ENCODE measurements at regions not wholly inside any gene's neighbourhood (a gene's known extent, or its start where the extent isn't known, plus 50 kb on each side); places are given as distances from the start of the nearest gene placed in this dataset.

DNA sequence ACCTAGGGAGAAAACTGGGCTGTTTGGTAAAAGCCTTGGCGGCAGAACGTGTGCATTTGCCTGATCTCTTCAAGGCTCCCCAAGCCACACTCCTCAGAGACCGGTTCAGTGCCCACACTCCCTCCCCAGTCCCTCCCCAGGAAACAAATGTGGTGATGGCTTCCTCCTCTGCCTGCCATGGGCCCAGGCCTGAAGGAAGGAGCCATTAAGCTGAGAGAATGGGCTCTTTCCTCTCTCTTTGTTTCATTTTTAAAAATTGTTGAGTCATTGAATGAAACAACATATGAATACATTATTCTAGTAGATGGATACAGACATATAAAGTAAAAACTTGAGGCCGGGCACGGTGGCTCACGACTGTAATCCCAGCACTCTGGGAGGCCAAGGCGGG is 50.6 kb upstream of the YWHAQ start:
- no peak for DNase-seq

DNA sequence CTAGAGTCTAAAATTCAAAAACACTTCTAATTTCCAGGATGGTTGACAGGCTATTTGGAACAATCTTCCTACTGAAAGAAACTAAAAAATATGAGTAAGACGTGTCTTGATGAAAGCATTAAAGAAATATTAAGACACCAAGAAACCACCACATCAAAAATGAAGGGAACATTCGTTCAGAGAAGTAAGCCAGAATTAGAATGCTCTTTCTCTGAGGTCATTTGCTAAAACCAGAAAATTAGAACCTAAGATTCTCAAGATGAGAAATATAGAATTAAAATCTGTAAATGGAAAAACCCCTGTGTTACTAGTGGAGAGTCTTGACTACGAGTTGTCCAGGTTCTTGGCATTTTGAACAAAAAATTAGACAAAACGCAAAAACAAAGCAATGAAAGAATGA is 54.8 kb upstream of the YWHAQ start:
- no peak for DNase-seq

DNA sequence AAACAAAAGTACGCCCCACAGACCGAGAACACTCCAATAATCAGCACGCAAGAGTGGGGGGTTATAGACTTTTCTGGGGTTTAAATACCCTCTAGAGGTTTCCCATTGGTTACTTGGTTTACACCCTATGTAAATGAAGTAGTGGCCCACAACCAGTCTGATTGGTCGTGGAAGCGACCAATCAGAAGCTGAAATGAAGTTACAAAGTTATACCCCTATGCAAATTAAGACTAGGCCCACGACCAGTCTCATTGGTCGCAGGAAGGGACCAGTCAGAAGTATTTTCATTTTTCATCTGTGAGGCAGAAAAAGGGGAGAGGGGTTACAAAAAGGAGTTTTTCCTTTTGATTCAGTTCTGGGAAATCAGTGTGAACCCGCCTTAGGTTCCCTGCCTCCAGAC is 55.3 kb upstream of the YWHAQ start:
- DNase-seq = no peak

DNA sequence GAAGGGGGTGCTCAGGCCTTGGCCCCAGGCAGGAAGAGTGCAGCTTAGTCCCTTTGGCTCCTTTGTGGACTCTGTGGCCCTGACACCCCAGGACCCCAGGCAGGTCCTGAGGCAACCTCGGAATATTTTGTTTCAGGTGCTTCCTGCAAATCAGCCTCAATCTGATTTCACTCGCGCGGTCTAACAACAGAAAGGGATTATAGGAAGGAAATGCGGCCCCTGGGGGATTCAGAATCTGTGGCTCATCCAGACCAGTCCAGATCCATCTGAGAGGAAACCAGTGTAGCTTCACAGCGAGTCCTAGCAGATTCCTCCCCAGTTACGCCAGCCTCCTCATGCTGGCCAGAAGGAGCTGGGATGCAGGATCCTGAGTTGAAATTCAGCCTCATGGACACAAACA is 59.5 kb upstream of the YWHAQ start:
- no peak for DNase-seq

DNA sequence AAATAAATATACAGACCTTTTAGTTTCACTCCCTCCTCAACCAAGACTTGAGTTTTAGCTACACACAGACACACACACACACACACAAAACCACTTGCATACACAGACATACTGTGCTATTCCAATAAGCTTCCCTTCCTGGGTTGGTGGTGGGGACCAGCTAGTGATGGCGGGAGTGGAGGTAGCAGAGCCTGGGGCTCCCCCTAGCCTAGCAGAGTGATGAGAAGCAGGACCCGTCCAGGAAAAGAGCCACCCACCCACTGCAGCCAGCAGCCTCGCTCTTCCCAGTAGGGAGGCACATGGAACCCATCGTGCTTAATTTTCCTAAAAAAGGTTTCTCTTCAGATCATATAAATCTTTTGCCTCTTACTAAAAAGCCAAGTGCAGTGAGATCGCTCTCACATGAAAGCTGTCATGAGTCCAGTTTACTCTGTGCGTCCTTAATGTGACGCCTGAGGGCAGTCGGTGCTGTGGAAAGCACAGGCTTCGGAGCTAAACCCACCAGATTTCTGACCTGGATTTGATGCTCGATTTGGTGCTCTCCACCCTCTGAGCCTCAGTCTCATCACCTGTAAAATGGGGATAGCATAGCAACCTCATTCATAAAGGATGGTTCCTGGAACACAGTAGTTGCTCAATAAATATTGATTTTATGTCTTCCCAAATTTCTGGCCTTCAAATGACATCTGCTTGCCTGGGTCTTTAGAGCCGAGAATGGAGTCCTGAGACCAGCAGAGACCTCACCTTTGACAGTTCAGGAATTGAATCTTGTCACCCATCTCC is 60.1 kb upstream of the YWHAQ start:
- DNase-seq = no peak

DNA sequence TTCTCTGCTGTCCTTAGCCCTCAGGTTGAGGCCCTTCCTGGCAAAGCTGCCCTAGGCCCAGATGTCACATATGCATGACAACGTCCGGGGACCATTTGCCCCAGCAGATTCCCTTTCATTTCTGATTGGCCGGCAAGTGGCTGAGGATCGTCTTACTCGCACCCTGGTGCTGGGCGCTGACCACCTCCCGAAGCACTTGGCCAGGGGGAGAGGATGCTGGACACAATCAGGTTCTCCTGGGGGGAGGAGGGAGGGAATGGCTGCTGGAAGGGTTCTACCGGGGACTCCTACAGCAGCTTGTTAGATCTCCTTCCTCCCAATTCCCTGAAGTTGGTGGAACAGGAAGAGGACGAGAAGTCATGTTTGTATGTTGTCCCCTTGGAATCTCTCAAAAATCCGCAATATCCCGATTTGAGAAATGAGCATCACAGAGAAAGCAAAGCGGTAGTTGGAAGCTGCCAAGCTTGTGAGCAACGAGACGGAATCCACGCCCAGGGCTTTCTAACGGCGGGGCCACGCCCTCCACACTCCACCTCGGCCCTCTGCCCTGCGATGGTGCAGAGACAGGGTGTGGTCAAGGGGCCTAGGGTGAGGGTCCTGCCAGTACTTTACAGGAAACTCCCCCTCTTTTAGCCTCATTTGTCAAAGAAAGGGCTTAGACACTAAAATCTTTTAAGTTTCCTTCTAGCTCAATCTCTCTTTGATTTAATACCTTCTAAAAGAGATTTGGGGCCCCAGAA is 61.8 kb upstream of the YWHAQ start:
- DNase-seq = no peak

DNA sequence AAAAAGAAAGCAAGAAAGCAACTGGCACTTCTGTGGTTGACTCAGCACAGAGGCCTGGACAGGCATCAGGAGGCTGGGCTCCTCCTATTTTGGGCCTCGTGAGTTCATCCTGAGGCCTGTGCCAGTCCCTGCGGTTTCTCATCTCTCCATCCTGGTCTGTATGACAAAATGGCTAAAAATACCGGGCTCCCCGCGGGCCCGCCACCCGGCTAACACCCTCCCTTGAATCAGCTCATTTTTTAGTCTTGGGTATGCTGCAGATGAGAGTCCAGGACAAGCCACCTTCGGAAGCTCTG is 62.3 kb upstream of the YWHAQ start:
- no peak for DNase-seq

DNA sequence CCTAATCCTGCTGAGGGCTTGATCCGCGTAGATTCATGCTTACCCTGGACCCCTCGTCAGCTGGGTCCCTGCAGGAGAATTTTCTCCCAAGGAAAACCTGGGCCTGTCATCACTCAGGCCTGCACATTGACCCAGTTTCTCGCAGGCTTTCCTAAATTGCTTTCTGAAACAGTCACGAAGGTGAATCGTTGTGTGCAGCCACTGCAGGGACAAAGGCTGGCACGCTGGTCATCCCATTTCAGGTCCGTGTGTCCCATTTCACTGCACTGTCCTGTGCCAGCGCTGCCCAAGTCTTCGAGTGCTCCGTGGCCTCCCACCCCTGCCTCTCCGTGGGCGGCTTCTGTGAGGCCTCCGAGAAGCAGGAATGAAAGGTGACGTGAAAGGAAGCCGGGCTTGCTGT is 62.8 kb upstream of the YWHAQ start:
- no peak for DNase-seq

DNA sequence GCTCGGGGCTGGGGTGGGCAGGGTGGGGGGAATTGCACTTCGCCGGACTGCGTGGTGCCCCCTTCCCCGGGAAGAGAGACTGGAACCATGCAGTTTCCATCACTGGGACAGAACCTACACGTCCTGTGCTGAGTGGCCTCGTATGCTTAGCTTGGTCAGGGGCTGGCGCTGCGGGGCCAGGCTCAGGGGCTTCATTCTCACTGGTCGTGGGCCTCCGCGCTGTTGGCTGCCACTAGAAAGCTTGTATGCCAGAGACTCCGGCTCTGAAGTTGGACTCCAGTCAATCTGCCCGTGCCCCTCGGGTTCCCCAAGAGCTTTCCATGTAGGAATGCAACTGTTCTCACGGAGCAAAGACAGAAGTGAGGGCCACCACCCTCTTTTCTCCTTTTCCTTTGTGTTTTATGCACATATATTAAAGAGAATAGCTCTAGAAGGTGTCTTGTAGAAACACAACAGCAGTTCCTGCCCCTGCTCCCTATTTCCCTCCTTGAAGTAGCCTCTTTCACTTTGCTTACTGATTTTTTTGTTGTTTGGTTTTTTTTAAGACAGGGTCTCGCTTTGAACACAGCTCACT is 64.0 kb upstream of the YWHAQ start:
- DNase-seq = no peak

DNA sequence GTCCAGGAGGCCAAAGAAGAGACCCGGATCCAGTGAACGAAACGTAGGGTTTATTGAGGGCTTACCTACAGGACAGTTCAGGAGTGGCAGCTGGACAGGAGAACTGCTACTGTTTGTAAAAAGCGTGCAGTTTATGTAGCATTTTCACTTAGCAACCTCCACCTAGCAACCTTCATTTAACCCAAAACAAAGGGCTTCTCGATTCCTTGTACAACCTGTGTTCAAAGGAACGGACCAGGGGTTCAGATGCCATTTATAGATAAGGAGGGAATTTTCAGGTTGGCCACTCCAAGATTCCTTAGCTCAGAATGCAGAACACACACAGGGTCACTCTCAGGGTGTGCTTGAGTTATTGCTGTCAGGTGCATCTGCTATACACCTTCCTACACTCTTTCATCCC is 65.1 kb upstream of the YWHAQ start:
- no peak for DNase-seq

DNA sequence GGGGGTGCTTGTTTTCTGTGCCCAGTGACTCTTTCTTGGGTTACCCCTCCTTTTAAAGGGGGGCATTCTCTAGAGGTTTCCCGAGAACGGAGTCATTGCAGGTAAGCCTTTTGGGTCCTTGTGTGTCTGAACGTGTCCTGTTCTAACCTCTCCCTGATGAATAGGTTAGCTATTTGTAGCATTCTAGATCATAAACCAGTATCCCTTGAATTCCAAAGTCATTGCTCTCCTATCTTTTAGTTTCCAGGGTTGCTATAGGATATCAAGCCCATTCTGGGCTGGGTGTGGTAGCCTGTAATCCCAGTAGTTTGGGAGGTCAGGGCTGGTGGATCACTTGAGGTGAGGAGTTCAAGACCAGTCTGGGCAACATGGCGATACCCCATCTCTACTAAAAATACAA is 65.9 kb upstream of the YWHAQ start:
- DNase-seq = no peak

DNA sequence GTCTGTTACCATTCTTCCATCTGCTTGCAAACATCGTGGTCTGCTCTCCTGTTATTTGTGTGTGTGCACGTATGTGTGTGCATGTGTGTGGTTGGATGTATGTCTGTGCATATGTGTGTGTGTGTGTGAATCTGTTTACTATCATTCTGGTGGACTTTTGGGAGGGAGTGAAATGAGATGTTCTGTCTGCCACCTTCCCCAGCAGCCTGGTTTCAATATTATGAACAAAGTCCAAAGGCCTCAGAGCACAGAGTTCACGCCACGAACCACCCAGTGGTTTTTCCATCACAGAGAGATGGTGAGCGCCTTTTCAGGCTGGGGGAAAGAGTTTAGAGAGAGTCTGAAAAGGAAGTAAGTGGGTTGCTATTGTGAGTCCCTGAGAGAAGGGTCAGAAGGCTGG is 67.1 kb upstream of the YWHAQ start:
- DNase-seq = no peak

DNA sequence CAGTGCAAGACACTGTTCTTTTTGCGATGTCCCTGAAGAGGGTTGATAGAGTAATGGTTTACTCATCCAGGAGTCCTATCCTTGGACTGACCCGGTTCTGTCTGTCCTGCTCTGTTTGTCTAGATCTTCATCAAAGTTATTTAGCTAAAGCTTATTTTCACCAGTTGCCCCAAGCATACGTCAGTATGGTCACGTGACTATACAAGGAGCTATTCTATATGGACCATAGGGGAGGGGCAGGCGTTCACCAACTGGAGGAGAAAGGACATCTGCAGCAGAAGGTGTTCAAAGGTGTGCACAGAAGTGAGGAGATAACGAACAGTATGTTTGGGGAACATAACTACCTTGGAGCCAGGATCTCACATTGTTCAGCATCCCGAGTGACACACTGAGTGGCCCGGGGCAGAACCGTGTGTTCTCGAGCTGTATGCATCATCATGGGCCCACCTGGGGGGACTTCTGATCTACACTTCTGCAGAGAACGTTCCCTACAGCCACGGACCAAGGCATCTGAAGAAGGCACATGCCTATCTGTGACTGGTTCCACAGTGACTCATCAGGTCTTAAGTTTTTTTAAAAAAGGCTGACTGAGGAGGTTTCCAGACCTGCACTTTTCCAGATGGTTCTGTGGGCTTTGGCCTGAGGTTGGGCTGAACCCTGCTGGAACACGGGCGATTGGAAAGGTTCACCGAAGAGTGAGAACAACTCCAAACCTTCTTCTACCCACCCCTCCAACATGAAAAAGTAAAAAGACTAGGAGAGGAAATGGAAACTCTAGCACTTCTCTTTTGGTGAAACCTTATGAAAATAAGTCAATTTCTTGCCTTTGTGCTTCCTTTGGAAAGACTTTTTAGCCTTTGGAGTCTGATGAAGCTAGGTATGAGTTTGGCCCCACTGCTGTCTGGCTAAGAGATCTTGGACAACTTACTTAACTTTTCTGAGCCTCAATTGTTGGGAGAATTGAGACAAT is 68.6 kb upstream of the YWHAQ start:
- no peak for DNase-seq

DNA sequence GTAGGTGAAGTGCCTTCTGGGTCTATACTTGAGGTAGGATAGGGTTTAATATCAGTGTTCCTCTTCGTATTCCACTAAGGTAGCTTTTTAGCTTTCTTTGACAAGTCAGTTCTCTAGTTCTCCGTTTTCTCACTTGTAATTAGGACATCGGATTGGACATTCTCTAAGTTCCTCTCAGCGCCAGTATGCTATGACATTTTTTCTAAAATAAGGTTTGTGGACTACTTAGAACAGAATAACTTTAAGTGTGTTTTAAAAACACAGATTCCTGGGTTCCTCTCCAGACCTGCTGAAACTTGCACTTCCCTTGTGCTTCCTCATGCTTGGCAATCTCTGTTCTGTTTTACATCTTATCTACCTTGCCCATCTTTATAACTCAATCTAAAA is 69.3 kb upstream of the YWHAQ start:
- no peak for DNase-seq

DNA sequence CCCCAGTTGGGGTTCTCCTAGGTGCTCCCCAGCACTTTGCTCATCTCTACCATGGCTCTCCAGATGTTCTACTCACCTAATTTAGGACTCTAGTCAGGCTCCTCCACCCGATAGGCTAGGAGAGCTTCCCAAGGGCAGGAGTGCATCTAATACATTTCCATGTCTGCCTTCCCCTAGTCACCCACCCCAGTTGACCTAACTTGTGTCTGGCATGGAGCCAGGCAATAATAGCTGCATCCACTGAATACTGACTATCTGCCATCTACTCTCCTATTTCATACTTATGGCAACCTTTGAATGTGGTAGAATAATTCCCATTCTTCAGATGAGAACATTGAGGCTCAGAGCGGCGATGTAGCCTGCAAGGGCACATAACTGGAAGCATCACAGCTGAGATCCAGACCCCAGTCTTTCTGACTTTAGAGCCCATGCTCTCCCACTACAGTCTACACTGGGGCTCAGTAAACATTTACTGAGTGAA is 71.8 kb upstream of the YWHAQ start:
- no peak for DNase-seq

DNA sequence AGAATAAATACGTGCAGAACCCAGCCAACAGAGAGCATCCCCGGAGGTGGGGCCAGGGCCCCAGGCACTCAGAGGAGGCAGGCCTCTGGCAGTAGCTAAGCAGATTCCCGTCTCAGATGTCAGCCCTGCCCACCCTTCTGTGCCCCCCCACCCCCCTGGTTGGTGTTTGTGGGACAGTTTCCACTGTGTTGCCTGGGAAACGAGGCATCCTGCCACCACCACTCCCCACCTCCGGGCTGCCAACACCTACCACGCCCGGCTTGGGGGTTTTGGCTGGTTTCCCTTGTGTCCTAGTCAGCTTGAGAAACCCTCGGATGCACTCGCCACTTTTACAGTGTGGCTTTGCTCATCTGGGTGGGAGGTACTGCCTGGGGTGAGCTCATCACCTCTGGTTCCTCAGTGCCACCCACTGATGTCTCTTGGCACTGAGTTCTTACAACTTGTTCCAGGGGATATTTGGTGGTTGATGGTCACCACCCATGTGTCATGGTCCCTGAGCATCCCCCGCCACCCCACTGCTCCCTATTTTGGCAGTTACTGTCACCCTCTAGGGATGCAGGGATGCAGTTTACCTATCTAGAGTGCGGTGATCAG is 72.4 kb upstream of the YWHAQ start:
- DNase-seq = no peak

DNA sequence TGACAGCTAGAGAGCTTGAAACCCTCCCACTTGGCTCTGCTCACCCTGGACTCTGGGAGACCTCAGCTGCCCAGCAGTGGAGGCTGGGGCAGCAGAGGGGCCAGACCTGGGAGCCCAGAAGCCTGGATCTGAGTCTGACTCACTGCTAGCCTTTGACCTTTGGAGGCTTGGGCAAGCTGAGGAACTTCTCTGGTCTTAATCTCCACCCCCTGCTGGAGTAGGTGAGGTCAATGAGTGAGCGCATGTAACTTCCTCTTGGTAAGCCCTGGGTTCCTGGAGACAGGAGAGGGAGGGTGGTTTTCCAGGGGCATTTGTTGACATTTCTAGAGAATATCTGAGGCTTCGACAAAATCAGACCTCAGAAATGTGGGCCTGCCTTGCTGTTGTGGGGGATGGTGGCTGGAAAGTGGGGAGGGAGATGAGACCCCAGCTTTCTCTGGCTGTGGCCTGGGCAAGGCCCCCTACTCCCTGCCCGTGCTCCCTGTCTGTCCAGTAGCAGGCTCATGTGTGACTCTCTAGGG is 73.0 kb upstream of the YWHAQ start:
- no peak for DNase-seq

DNA sequence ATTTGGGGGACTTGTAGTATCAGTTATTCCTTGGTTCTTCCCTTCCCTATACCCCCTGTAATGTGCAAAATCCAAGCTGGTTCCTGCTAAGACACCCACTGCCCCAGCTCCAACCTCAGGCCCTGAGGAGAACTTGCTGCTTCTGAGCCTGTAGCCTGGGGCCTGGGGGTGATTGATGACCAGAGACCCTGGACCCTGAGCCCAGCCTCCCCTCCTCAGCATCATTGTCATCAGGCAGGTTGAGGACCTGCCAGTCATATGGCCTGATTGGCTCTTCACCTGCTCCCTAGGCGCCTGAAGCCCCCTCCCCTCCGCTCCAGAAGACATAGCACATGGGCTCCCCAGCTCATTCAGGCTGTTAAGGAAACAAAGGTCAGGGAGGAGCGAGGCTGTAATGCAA is 73.8 kb upstream of the YWHAQ start:
- no peak for DNase-seq

DNA sequence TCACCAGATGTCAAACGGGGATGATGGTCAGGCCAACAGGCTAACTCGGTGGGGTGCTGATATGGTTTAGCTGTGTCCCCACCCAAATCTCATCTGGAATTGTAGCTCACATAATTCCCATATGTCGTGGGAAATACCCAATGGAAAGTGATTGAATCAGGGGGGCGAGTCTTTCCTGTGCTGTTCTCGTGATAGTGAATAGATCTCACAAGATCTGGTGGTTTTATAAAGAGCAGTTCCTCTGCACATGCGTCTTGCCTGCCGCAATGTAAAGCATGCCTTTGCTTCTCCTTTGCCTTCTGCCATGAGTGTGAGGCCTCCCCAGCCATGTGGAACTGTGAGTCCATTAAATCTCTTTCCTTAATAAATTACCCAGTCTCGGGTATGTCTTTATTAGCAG is 74.4 kb upstream of the YWHAQ start:
- no peak for DNase-seq

DNA sequence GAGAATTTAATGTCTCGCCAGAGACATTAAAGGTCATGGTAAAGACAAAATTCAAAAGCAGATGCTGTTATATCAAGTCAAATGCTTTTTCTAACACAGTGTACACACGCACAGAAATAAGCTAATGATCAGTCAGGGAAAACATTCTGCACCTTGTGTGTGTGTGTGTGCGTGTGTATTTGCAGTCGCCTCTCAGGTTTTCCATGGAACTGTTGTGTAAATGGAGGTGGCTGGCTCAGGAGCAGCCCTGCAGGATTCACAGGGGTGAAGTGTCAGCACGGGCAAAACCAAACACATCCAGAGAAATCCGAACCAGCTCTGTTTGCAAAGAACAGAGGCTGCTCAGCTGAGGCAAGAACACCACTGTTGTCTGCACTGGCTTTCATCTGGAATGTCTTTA is 76.2 kb upstream of the YWHAQ start:
- DNase-seq = no peak

DNA sequence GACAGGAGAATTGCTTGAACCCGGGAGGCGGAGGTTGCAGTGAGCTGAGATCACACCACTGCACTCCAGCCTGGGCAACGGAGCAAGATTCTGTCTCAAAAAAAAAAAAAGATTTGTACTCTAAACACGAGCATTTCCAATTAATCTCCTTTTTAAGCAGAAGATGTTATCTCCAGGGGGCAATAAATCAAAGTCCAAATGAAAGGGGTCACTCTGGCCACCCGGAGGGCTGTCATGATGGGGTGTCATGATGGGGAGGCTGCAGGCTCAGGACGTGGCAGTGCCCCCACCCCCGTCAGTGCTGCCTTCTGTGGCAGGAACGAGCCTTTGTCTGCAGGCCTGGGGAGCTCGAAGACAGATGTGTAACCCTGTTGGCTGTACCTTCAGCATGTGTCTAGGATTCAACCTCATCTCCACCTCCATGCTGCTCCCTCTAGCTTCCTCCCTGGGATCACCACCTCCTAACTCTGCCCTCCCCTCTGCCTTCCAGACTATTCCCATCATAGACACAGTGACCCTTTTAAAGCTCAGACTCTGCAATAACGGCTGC is 76.9 kb upstream of the YWHAQ start:
- no peak for DNase-seq
